ENCODE measurements at regions not wholly inside any gene's neighbourhood (a gene's known extent, or its start where the extent isn't known, plus 50 kb on each side); places are given as distances from the start of the nearest gene placed in this dataset.

- TF ChIP-seq FOXM1 (IDR thresholded peaks at IDR 0.05; ENCODE audit: borderline replicate concordance, low read depth): no peak
- no peak for TF ChIP-seq MAX (IDR thresholded peaks at IDR 0.05)
- TF ChIP-seq, protein P1, sequence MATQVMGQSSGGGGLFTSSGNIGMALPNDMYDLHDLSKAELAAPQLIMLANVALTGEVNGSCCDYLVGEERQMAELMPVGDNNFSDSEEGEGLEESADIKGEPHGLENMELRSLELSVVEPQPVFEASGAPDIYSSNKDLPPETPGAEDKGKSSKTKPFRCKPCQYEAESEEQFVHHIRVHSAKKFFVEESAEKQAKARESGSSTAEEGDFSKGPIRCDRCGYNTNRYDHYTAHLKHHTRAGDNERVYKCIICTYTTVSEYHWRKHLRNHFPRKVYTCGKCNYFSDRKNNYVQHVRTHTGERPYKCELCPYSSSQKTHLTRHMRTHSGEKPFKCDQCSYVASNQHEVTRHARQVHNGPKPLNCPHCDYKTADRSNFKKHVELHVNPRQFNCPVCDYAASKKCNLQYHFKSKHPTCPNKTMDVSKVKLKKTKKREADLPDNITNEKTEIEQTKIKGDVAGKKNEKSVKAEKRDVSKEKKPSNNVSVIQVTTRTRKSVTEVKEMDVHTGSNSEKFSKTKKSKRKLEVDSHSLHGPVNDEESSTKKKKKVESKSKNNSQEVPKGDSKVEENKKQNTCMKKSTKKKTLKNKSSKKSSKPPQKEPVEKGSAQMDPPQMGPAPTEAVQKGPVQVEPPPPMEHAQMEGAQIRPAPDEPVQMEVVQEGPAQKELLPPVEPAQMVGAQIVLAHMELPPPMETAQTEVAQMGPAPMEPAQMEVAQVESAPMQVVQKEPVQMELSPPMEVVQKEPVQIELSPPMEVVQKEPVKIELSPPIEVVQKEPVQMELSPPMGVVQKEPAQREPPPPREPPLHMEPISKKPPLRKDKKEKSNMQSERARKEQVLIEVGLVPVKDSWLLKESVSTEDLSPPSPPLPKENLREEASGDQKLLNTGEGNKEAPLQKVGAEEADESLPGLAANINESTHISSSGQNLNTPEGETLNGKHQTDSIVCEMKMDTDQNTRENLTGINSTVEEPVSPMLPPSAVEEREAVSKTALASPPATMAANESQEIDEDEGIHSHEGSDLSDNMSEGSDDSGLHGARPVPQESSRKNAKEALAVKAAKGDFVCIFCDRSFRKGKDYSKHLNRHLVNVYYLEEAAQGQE (IDR thresholded peaks at IDR 0.05; ENCODE audit: low read depth): no peak
- no peak for TF ChIP-seq EGR1 (IDR thresholded peaks at IDR 0.05)
- no peak for TF ChIP-seq YY1 (IDR thresholded peaks at IDR 0.05; ENCODE audit: low read depth)
- TF ChIP-seq TAF1 (IDR thresholded peaks at IDR 0.05; ENCODE audit: low read depth): no peak
- TF ChIP-seq CREB1 (IDR thresholded peaks at IDR 0.05; ENCODE audit: low read depth): no peak
- TF ChIP-seq RAD21 (IDR thresholded peaks at IDR 0.05; ENCODE audit: low read depth): no peak
These were observed 420.2 kb upstream of the TBX3 start for GRCh38 chr12:115103884-115104883.
